Natural killer cell (primary cell): ENCODE measurements at regions not wholly inside any gene's neighbourhood (a gene's known extent, or its start where the extent isn't known, plus 50 kb on each side); places are given as distances from the start of the nearest gene placed in this dataset.

Experiments
- ATAC-seq, 3 donors: fragments of 150-1000 bp in 2 of 3; fragments of 200-7000 bp in 1 of 3; cut with Tn5 transposase; 1 replicate in 1 of 3; 2 replicates in 2 of 3; pipeline ENCODE4 v1.10.0; 2021; ENCODE audit warnings: mild to moderate bottlenecking in 2 of 3, moderate library complexity in 2 of 3
- DNase-seq, 2 donors: peaks; one replicate each; pipeline versions ENCODE4 v3.0.0 to v3.0.0-alpha.2; 2013 to 2021; ENCODE audit warnings: mixed read lengths in 1 of 2
- H3K27ac ChIP-seq: one replicate; pipeline ENCODE4 v1.5.1; 2013; ENCODE audit warnings: mild to moderate bottlenecking, low read length
- H3K27me3 ChIP-seq: one replicate; pipeline ENCODE4 v1.6.1; 2013; ENCODE audit warnings: low read length; ENCODE audit not compliant: control insufficient read depth, insufficient read depth
- H3K36me3 ChIP-seq: one replicate; pipeline ENCODE4 v1.6.1; 2013; ENCODE audit warnings: low read length; ENCODE audit not compliant: control insufficient read depth, insufficient read depth
- H3K4me1 ChIP-seq: one replicate; pipeline ENCODE4 v1.6.1; 2013; ENCODE audit warnings: low read length; ENCODE audit not compliant: control insufficient read depth, insufficient read depth
- H3K4me3 ChIP-seq: one replicate; pipeline ENCODE4 v1.5.1; 2013; ENCODE audit warnings: low read length
- H3K9me3 ChIP-seq: one replicate; pipeline ENCODE4 v1.6.1; 2013; ENCODE audit warnings: low read length; ENCODE audit not compliant: control insufficient read depth, insufficient read depth
- H3K27ac Mint-ChIP-seq, 2 donors: one replicate each; pipeline ENCODE4 v1.8.0; 2022; ENCODE audit warnings: mild to moderate bottlenecking in 2 of 2, mixed read lengths in 2 of 2, moderate library complexity in 1 of 2
- H3K27me3 Mint-ChIP-seq, 2 donors: one replicate each; pipeline ENCODE4 v1.8.0; 2022; ENCODE audit warnings: low read depth in 2 of 2, mixed read lengths in 2 of 2
- H3K36me3 Mint-ChIP-seq: one replicate; pipeline ENCODE4 v1.8.0; 2022; ENCODE audit warnings: mixed read lengths
- H3K4me1 Mint-ChIP-seq, 2 donors: one replicate each; pipeline ENCODE4 v1.8.0; 2022; ENCODE audit warnings: mixed read lengths in 2 of 2
- H3K4me3 Mint-ChIP-seq: one replicate; pipeline ENCODE4 v1.8.0; 2022; ENCODE audit warnings: mild to moderate bottlenecking, moderate library complexity, mixed read lengths
- H3K9me3 Mint-ChIP-seq, 2 donors: one replicate each; pipeline ENCODE4 v1.8.0; 2022; ENCODE audit warnings: mixed read lengths in 2 of 2
- CTCF ChIP-seq: fragments of 200-600 bp; IDR thresholded peaks from one replicate; pipeline ENCODE4 v1.8.0; 2022; ENCODE audit warnings: antibody characterized with exemption
- WGBS: methylation state at CpG from one replicate; pipeline ENCODE4 v1.1.7; 2013; ENCODE audit warnings: missing lambda C conversion rate; ENCODE audit not compliant: insufficient coverage; 5-methylcytosine and 5-hydroxymethylcytosine counted together
- intact Hi-C: fragments of 100-400 bp; cut with micrococcal nuclease; formaldehyde crosslinking; loops from one replicate; pipeline ENCODE4 v1.14.2; 2022

- TF ChIP-seq CTCF, result no peak
- intact Hi-C loops, result no loop called here
- Histone ChIP-seq H3K36me3 (no peaks in the 10 kb centered on the region), H3K27ac (no peak overlapping the region), H3K4me3 (no peak overlapping the region), H3K27me3 (no peaks in the 10 kb centered on the region), H3K9me3 (no peaks in the 10 kb centered on the region), H3K4me1 (no peaks in the 10 kb centered on the region)
- Mint-ChIP-seq H3K27ac (no peak overlapping the region), H3K36me3 (no peaks in the 10 kb centered on the region), H3K4me1 (no peaks in the 10 kb centered on the region), H3K4me3 (no peak overlapping the region), H3K27me3 (peaks cover 3 to 36% of the 10 kb centered on the region in 2 donors), H3K9me3 (no peaks in the 10 kb centered on the region)
- no peak for ATAC-seq
- no peak for DNase-seq
- 89% methylated on average over 25 of the region's 25 CpGs for WGBS
Measured at GRCh38 chrX:66328950-66329596, 165.0 kb downstream of the HEPH start.

- Mint-ChIP-seq H3K27ac (no peak overlapping the region), H3K9me3 (no peaks in the 10 kb centered on the region), H3K36me3 (peaks cover 3% of the 10 kb centered on the region), H3K4me1 (no peaks in the 10 kb centered on the region), H3K27me3 (peaks cover 0 to 44% of the 10 kb centered on the region in 2 donors), H3K4me3 (no peak overlapping the region)
- H3K36me3 ChIP-seq, result no peaks in the 10 kb centered on the region
- no peaks in the 10 kb centered on the region for H3K4me1 ChIP-seq
- intact Hi-C loops, result no loop called here
- H3K4me3 ChIP-seq, result no peak overlapping the region
- H3K27ac ChIP-seq, result no peak overlapping the region
- TF ChIP-seq CTCF, result no peak
- ATAC-seq (no peak), DNase-seq (no peak)
- no peaks in the 10 kb centered on the region for H3K27me3 ChIP-seq
- WGBS, result 100% methylated on average over 1 of the region's 3 CpGs
- H3K9me3 ChIP-seq, result no peaks in the 10 kb centered on the region
Measured at GRCh38 chrX:66360894-66361293, 196.8 kb downstream of the HEPH start.

GRCh38 chrX:66384722-66385121 is 220.7 kb downstream of the HEPH start:
- H3K27me3 Mint-ChIP-seq, result peaks cover 0 to 38% of the 10 kb centered on the region in 2 donors
- Histone ChIP-seq H3K9me3 (no peaks in the 10 kb centered on the region), H3K27ac (no peak overlapping the region), H3K27me3 (no peaks in the 10 kb centered on the region), H3K4me1 (no peaks in the 10 kb centered on the region), H3K36me3 (no peaks in the 10 kb centered on the region), H3K4me3 (no peak overlapping the region)
- H3K4me1 Mint-ChIP-seq, result no peaks in the 10 kb centered on the region
- H3K36me3 Mint-ChIP-seq, result no peaks in the 10 kb centered on the region
- ATAC-seq (no peak), DNase-seq (no peak)
- H3K4me3 Mint-ChIP-seq, result no peak overlapping the region
- H3K27ac Mint-ChIP-seq, result no peak overlapping the region
- H3K9me3 Mint-ChIP-seq, result no peaks in the 10 kb centered on the region
- intact Hi-C loops, result no loop called here
- TF ChIP-seq CTCF, result no peak
- WGBS, result no CpG with 5 or more reads among the region's 1 CpG

GRCh38 chrX:66399273-66399672 is 235.2 kb downstream of the HEPH start:
- Histone ChIP-seq H3K9me3 (no peaks in the 10 kb centered on the region), H3K4me3 (no peak overlapping the region), H3K36me3 (no peaks in the 10 kb centered on the region), H3K4me1 (no peaks in the 10 kb centered on the region), H3K27me3 (no peaks in the 10 kb centered on the region), H3K27ac (no peak overlapping the region)
- H3K9me3 Mint-ChIP-seq, result peaks cover 3% of the 10 kb centered on the region in 2 donors
- H3K27me3 Mint-ChIP-seq, result peaks cover 6 to 34% of the 10 kb centered on the region in 2 donors
- no peak for TF ChIP-seq CTCF
- intact Hi-C loops, result no loop called here
- H3K4me1 Mint-ChIP-seq, result no peaks in the 10 kb centered on the region
- H3K36me3 Mint-ChIP-seq, result peaks cover 8% of the 10 kb centered on the region
- WGBS, result no CpG with 5 or more reads among the region's 1 CpG
- DNase-seq (no peak), ATAC-seq (no peak)
- no peak overlapping the region for H3K4me3 Mint-ChIP-seq
- no peak overlapping the region for H3K27ac Mint-ChIP-seq
